NT2/D1 (cell line): ENCODE measurements at regions not wholly inside any gene's neighbourhood (a gene's known extent, or its start where the extent isn't known, plus 50 kb on each side); places are given as distances from the start of the nearest gene placed in this dataset.

ENCODE experiments used
- DNase-seq: peaks from one replicate; pipeline ENCODE4 v3.0.0-alpha.2; 2011; ENCODE audit warnings: low read depth, low spot score
- H3K27me3 ChIP-seq: 2 replicates; pipeline ENCODE4 v1.6.0; 2011; ENCODE audit warnings: mild to moderate bottlenecking; ENCODE audit not compliant: insufficient read length, insufficient read depth
- H3K36me3 ChIP-seq: 2 replicates; pipeline ENCODE4 v1.6.1; 2011; ENCODE audit warnings: mild to moderate bottlenecking, low read length, mixed read lengths; ENCODE audit not compliant: insufficient read depth, insufficient read length
- H3K4me1 ChIP-seq: 2 replicates; pipeline ENCODE4 v1.5.1; 2011; ENCODE audit not compliant: insufficient read depth, insufficient read length
- H3K4me3 ChIP-seq: 2 replicates; pipeline ENCODE4 v1.5.1; 2011; ENCODE audit warnings: low read depth; ENCODE audit not compliant: insufficient read length
- H3K9ac ChIP-seq: 2 replicates; pipeline ENCODE4 v1.6.0; 2011; ENCODE audit warnings: low read depth; ENCODE audit not compliant: insufficient read length
- H3K9me3 ChIP-seq: 2 replicates; pipeline ENCODE4 v1.5.1; 2011; ENCODE audit warnings: mild to moderate bottlenecking, low read length; ENCODE audit not compliant: insufficient read depth
- SUZ12 ChIP-seq: IDR thresholded peaks from 2 replicates; pipeline ENCODE4 v1.6.1; 2011; ENCODE audit not compliant: insufficient read length, insufficient read depth; ENCODE audit errors: extremely low read depth
- YY1 ChIP-seq: IDR thresholded peaks from 2 replicates; pipeline ENCODE4 v1.6.1; 2011; ENCODE audit not compliant: insufficient read length, insufficient read depth
- ZNF274 ChIP-seq: IDR thresholded peaks from 2 replicates; pipeline ENCODE4 v1.6.1; 2011; ENCODE audit warnings: mild to moderate bottlenecking, low read depth, low read length

DNA sequence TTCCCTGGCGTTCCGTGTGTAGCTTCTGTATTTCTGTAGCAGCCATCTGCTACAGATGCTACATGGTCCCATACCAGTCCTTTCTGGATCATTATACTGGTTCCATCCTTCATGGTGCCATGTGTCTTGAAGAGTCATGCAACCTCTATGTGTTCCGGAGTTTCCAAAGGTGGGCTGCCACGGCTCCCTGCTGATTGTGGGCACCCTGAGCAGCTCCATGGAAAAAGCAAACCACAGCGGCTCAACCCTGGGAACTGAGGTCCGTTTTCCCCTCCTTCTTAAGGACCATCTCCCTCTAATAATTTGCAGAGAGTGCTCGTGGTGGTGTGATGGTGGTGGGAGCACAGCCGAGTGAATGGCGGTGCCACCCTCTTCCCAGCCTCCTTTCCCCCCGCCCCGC is 600.4 kb downstream of the CCDC171 start:
- H3K27me3 ChIP-seq: peaks cover 20% of the 10 kb centered on the region
- H3K9me3 ChIP-seq: no peaks in the 10 kb centered on the region
- no peaks in the 10 kb centered on the region for H3K36me3 ChIP-seq
- no peaks in the 10 kb centered on the region for H3K4me1 ChIP-seq
- no peak overlapping the region for H3K9ac ChIP-seq
- H3K4me3 ChIP-seq: no peak overlapping the region
- no peak for TF ChIP-seq SUZ12
- TF ChIP-seq ZNF274: no peak
- DNase-seq: no peak

DNA sequence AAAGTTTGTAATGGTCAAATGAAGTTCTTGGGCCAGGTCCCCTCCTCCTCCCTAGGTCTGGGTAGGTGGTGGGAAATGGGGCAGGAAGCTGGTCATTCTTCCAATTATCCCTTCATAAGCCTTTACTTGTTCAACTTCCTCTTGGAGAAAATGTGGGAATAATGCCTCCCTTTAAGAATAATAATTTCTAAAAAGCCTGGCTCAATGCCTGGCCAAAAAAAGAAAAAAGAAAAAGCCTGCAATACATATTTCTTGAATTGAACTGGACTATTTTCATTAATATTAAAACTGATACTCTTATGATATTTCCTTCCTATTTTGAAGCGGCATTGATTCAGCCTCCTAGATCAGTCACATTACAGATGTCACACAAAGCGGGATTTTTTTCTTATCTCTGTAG is 600.9 kb downstream of the CCDC171 start:
- peaks cover 20% of the 10 kb centered on the region for H3K27me3 ChIP-seq
- DNase-seq: no peak
- no peak overlapping the region for H3K4me3 ChIP-seq
- no peaks in the 10 kb centered on the region for H3K36me3 ChIP-seq
- no peak for TF ChIP-seq YY1
- TF ChIP-seq SUZ12: no peak
- no peak for TF ChIP-seq ZNF274
- H3K9me3 ChIP-seq: no peaks in the 10 kb centered on the region
- no peaks in the 10 kb centered on the region for H3K4me1 ChIP-seq
- H3K9ac ChIP-seq: no peak overlapping the region

DNA sequence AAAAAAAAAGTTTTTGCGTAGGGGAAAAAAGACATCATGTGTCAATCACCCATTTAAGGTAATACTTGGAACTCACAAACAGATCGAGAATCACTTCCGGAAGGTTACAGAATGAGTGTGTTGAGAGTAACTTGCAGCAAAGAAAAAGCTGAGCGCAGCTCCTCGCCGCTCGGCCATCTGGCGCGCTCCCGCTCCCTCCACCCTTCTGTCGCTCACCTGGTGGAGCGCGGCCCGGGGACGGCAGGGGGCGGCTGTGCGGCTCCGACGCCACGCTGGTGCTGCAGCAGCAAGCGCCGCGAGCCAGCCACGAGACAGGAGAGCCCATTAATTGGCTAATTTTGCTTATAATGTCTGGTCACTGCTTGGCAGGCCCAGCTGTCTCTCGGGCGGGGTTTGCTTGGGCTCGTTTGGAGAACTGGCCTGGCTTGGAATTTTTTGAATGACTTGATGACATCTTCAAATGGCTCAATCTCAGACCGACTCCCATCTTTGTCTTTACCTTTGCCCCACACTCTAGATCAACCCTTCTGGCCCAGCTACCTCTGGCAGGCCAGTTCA is 601.8 kb downstream of the CCDC171 start:
- no peaks in the 10 kb centered on the region for H3K4me1 ChIP-seq
- H3K4me3 ChIP-seq: no peak overlapping the region
- DNase-seq: peak; percentile 48

DNA sequence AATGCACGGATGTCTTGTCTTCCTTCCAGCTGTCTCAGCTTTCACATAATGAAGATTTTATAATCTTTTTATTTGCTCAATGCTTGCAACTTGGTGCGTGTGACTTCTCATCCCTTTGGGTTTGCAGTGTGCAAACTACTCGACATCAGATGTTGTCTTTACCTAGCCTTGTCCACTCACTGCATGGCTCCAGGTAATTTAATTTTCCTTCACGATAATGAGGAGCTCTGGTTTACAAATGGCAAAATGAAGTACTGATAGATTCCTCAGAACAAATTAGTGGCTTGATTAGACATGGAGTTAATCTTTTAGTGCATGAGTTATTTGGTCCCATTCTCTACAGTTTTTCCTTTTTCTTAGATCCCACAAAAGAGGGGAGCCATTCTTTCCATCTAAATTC is 603.0 kb downstream of the CCDC171 start:
- Histone ChIP-seq H3K36me3 (no peaks in the 10 kb centered on the region), H3K27me3 (peaks cover 20% of the 10 kb centered on the region), H3K4me3 (no peak overlapping the region), H3K4me1 (no peaks in the 10 kb centered on the region), H3K9ac (no peak overlapping the region), H3K9me3 (no peaks in the 10 kb centered on the region)
- no peak for DNase-seq
- TF ChIP-seq SUZ12 (no peak), YY1 (no peak), ZNF274 (no peak)

More for the DNA sequence above, 601.8 kb downstream of the CCDC171 start:
- Histone ChIP-seq H3K27me3 (peaks cover 20% of the 10 kb centered on the region), H3K9me3 (no peaks in the 10 kb centered on the region), H3K9ac (no peak overlapping the region), H3K36me3 (no peaks in the 10 kb centered on the region)
- TF ChIP-seq YY1 (no peak), SUZ12 (no peak), ZNF274 (no peak)

DNA sequence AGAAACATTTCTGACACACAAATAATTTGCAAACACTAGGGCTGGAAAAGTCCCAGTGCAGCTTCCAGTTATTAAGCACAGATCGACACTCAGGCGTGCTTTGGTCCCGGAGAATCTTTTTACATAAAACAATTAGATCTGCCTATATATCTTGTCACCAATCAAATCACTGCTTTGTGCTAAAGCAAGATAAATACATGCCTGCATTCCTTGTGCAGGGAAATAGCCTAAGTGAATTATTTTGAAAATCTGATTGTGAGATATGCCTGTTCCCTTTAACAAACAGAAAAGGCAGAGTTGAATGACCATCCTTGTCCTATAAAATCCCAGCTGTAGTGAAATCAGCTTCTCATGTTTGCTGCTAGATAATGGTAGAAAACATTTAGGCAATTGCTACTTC is 604.4 kb downstream of the CCDC171 start:
- no peak for DNase-seq
- TF ChIP-seq SUZ12 (no peak), YY1 (no peak), ZNF274 (no peak)

DNA sequence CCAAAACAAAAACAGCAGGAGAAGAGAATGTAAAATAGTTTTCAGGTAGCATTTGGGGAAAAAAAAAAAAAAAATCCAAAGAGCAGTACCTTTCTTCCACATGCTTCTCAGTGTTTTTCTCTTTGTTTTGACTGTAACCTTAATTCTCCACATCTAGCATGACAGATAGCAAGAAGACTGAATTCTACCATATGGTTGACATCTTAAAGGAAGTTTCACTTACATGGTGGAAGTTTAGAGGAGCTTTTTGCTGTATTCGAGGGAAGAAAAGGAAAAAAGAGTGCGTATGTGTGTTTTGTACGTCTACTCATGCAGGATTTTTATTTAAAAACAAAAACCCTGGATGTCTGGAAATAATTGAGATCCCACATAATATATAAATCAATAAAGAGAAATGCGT is 604.8 kb downstream of the CCDC171 start:
- no peaks in the 10 kb centered on the region for H3K4me1 ChIP-seq
- H3K36me3 ChIP-seq: no peaks in the 10 kb centered on the region
- no peak overlapping the region for H3K4me3 ChIP-seq
- TF ChIP-seq YY1 (no peak), ZNF274 (no peak), SUZ12 (no peak)
- no peak overlapping the region for H3K9ac ChIP-seq
- H3K27me3 ChIP-seq: peaks cover 20% of the 10 kb centered on the region
- DNase-seq: no peak
- H3K9me3 ChIP-seq: no peaks in the 10 kb centered on the region

More for the DNA sequence above, 604.4 kb downstream of the CCDC171 start:
- Histone ChIP-seq H3K27me3 (peaks cover 20% of the 10 kb centered on the region), H3K4me1 (no peaks in the 10 kb centered on the region), H3K4me3 (no peak overlapping the region), H3K9me3 (no peaks in the 10 kb centered on the region), H3K36me3 (no peaks in the 10 kb centered on the region), H3K9ac (no peak overlapping the region)

DNA sequence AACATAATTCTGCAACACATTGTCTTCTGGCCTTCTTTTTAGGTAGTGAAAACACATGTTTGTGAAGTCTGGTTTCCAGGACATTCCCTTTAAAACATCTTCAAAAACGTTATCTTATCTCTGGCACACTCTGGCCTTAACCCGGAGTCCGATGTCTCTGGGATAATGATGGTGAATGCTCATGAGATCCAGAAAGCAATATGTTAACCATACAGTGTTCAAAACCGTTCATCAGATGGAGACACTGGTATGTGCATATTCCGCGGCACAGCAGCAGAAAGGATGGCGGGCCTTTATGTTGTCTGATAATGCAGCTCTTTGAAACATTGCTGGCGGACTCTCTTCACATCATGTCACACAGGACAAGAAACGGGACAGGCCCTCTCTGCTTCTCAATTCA is 605.2 kb downstream of the CCDC171 start:
- H3K9ac ChIP-seq: no peak overlapping the region
- no peaks in the 10 kb centered on the region for H3K4me1 ChIP-seq
- peaks cover 19% of the 10 kb centered on the region for H3K27me3 ChIP-seq
- TF ChIP-seq YY1: no peak
- no peak for TF ChIP-seq SUZ12
- TF ChIP-seq ZNF274: no peak
- no peak for DNase-seq
- H3K4me3 ChIP-seq: no peak overlapping the region
- no peaks in the 10 kb centered on the region for H3K9me3 ChIP-seq
- H3K36me3 ChIP-seq: no peaks in the 10 kb centered on the region

DNA sequence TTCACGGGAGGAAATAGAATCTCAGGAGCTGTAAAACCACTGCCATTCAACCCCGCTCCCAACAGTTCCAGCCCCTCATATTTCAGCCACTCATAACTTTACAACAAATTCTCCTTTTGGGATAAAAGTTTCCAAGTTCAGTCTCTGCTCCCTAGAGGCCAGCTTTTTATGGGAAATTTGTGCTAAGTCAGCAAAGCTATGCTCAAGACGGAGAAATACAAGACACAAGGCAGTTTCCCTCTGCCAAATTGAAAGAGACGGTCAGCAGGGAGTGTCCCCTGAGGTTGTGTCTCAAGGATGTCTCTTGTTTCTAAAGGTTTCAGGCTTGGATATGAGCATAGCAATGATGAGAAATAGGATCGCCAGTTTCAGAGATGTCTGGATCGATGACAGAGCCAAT is 608.6 kb downstream of the CCDC171 start:
- H3K36me3 ChIP-seq: no peaks in the 10 kb centered on the region
- DNase-seq: no peak
- TF ChIP-seq ZNF274 (no peak), YY1 (no peak), SUZ12 (no peak)
- no peaks in the 10 kb centered on the region for H3K4me1 ChIP-seq
- no peaks in the 10 kb centered on the region for H3K9me3 ChIP-seq
- no peaks in the 10 kb centered on the region for H3K27me3 ChIP-seq
- no peak overlapping the region for H3K9ac ChIP-seq
- H3K4me3 ChIP-seq: no peak overlapping the region
